Right lobe of liver (tissue), 4 donors: ENCODE measurements at regions not wholly inside any gene's neighbourhood (a gene's known extent, or its start where the extent isn't known, plus 50 kb on each side); places are given as distances from the start of the nearest gene placed in this dataset.

Source experiments
- CTCF ChIP-seq, 4 donors: fragments of 200-600 bp in 3 of 4; fragments of 450-650 bp in 1 of 4; IDR thresholded peaks; one replicate each; pipeline versions ENCODE4 v1.5.1 to v1.8.0; 2016 to 2022; ENCODE audit warnings: antibody characterized with exemption in 4 of 4, mild to moderate bottlenecking in 2 of 4
- POLR2A ChIP-seq: fragments of 450-650 bp; IDR thresholded peaks from one replicate; pipeline ENCODE4 v1.6.1; 2017; ENCODE audit warnings: antibody characterized with exemption, mild to moderate bottlenecking
- donor health status: DM: no; HTN: no; CAD: no.
- donor health status: DM: no; HTN: no; CAD: no.
- donor health status: DM: no; HTN: yes; CAD: no.

- TF ChIP-seq CTCF (IDR thresholded peaks at IDR 0.05), result no peak
- no peak for TF ChIP-seq POLR2A
Measured at GRCh38 chr5:60492958-60493357, 207.0 kb downstream of the DEPDC1B start.
